ES-I3 (cell line): ENCODE measurements at regions not wholly inside any gene's neighbourhood (a gene's known extent, or its start where the extent isn't known, plus 50 kb on each side); places are given as distances from the start of the nearest gene placed in this dataset.
A peak's percentile ranks its signal among the peaks of the same experiment; 100 is the strongest.
"Not testable (repeated sequence)": the region's sequence is repeated elsewhere in the genome, so short reads cannot be mapped to it uniquely, and the experiment has no call there.

Experiments
- H3K36me3 ChIP-seq: 2 replicates; pipeline ENCODE4 v1.6.1; 2013; ENCODE audit warnings: mild to moderate bottlenecking, low read length, control low read depth, moderate library complexity; ENCODE audit not compliant: insufficient read depth
- H3K4me1 ChIP-seq: 2 replicates; pipeline ENCODE4 v1.6.1; 2013; ENCODE audit warnings: mild to moderate bottlenecking, control low read depth, low read length; ENCODE audit not compliant: insufficient read depth
- H3K9ac ChIP-seq: 2 replicates; pipeline ENCODE4 v1.6.1; 2013; ENCODE audit warnings: low read depth, mild to moderate bottlenecking, low read length, moderate library complexity
- H3K9me3 ChIP-seq: 2 replicates; pipeline ENCODE4 v1.6.1; 2013; ENCODE audit warnings: mild to moderate bottlenecking, low read length, moderate library complexity; ENCODE audit not compliant: control insufficient read depth, insufficient read depth

DNA sequence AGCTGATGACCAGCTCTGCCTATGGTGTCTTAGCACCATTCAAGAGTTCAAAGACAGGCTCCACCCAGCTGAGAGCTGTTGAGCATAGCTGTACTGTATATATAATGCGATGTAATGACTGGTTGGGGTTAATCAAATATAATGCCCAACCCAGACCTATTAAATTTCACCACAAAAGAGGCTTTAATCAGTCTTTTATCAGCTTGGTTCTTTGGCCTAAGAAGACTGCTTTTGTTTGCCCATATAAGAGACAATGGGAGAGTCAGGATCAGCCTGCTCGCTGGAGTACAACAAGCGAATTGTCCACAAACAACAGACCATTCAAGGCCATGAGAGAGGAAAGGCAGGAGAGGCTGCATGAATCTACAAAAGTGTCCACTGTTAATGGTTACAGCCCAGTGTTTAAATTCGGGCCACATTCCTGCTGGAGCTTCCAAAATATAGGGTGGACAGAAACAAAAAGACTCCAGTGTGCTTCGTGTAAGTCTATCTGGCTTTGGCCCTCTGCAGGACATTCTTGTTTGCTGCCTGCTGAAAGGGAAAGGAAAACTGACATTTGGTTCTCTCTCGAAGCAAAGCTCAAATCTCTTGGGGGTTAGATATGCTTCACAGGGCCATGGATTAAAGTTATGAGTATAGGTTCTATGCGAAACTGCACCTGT is 109.2 kb upstream of the FOXN2 start:
- Histone ChIP-seq H3K9ac (no peak overlapping the region), H3K36me3 (no peaks in the 10 kb centered on the region), H3K4me1 (peaks cover 29% of the 10 kb centered on the region), H3K9me3 (no peaks in the 10 kb centered on the region; the same call in 1 of the 2 replicates)

DNA sequence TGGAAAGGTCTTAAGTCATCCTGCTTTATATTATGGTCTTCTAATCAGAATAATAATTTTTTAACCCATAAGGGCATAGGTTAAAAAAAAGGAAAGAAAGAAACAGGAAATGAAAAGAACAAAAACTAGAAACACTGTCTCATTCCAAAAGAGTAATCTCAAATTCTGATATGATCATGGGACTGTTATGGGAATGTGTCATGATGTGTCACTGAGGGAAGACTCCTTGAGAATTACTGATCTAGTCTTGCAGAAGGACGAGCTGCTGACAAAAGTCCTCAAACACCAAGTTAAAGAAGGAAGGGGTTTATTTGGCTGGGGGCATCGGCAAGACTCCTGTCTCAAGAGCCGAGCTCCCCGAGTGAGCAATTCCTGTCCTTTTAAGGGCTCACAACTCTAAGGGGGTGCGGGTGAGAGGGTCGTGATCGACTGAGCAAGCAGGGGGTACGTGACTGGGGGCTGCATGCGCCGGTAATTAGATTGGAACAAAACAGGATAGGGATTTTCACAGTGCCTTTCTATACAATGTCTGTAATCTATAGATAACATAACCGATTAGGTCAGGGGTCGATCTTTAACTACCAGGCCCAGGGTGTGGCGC is 108.3 kb upstream of the FOXN2 start:
- not testable (repeated sequence) for H3K36me3 ChIP-seq, H3K9ac ChIP-seq, H3K9me3 ChIP-seq
- H3K4me1 ChIP-seq = peaks cover 25% of the 10 kb centered on the region

DNA sequence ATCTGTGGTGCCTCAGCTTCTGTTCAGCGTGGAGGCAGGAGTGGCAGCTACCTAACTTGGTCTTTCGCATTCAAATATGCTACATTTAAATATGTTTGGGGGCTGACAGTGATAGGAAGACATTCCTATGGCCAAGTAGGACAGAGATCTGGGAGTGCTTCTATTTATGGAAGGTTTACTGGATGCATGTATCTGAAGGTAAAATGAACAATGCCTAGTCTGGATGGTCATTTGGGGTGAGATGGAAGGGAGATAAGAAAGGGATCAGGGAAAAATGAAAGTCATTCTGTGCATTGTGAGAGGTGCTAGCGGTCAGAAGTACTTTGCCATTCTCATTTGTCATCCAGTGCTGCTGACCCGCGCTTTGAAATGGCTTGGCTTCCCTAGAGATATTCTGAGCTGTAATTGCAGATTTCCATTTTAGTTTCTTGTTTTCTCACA is 107.3 kb upstream of the FOXN2 start:
- H3K9ac ChIP-seq = peak overlapping the region; percentile 5; the same call in 1 of the 2 replicates
- no peaks in the 10 kb centered on the region; the same call in 1 of the 2 replicates for H3K9me3 ChIP-seq
- no peaks in the 10 kb centered on the region for H3K36me3 ChIP-seq
- peaks cover 25% of the 10 kb centered on the region for H3K4me1 ChIP-seq

DNA sequence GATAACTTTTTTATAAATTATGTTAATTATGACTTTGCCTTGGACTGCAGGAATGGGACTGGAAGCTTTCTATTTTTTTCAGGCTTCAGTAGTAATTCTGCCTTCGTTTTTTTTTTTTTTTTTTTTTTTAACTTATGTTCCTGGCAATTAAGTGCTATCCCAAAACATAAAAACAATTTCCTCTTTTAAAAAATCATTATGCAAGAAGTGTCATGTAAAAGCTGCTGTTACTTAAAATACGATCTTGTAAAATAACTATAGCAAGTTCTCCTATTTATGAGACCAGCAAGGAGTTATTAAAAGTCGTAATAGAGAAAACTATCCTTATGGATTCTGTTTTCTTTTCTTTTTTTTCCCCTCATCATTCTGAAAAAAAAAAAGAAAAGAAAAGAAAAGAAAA is 106.6 kb upstream of the FOXN2 start:
- Histone ChIP-seq H3K9me3 (no peaks in the 10 kb centered on the region), H3K9ac (0 out of 2 replicates have a peak overlapping the region, but pooled peaks have one; percentile 5), H3K36me3 (no peaks in the 10 kb centered on the region), H3K4me1 (peaks cover 25% of the 10 kb centered on the region)

DNA sequence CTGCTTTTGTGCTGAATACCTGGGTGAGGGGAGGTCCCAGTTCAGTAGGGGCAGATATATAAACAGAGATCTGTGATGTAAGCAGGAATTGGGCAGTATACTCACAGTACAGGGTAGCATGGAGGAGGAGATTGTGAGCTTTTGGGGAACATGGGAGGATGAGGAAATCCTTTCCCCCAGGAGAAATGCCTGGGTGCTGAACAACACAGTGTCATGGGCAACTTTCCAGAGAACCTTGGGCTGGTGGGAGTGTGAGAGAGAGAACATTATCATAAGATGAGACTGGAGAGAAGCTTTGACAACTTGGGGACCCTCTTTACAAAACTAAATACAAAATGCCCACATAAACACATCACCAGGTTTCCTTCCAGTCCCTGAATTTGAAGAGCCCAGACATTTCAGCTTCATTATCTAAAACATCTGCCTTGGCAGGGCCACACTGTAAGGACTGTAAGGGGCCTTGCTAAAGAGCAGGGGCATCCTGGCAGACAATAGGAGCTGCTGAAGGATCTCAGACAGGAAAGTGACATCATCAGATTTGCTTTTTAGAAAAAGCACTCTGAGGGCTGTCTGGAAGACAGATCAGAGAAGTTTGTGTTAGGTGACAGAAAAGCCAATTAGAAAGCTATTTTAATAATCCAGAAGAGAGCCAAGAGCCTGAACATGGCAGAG is 105.1 kb upstream of the FOXN2 start:
- no peak overlapping the region for H3K9ac ChIP-seq
- no peaks in the 10 kb centered on the region for H3K9me3 ChIP-seq
- H3K36me3 ChIP-seq = no peaks in the 10 kb centered on the region
- peaks cover 25% of the 10 kb centered on the region for H3K4me1 ChIP-seq

DNA sequence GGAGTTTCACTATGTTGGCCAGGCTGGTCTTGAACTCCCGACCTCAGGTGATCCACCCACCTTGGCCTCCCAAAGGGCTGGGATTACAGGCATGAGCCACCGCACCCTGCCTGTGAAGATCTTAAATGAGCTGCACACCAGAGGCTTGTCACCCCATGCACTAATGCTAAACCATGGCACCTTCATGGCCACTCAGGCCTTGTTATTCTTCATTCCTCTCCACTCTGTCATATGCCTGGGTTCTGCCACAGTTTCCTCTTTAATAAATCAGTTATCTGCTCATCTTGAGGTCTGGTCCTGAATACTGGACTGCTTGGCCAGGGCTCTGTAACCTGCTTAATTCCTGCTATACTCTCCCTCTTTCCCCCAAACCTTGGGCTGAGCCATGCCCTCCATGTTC is 104.3 kb upstream of the FOXN2 start:
- no peaks in the 10 kb centered on the region for H3K9me3 ChIP-seq
- H3K4me1 ChIP-seq = peaks cover 25% of the 10 kb centered on the region
- H3K36me3 ChIP-seq = no peaks in the 10 kb centered on the region
- no peak overlapping the region for H3K9ac ChIP-seq

DNA sequence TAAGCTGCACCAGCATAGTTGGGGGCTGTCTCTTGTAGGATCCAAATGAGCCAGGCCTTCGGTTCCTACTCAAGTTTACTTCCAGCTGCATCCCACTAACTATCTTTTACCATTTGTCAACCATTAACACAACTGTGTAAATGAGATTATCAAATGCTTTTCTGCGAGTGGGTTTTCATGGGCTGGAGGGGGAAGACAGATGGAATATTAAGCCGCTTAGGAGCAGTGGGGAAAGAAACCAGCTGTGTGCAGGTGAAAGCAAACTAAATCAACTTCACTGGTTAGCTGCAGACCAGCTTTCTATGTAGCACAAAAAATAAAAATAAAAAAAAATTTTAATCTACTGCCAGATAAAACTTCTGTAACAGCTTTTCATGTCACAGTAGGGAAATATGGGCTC is 100.8 kb upstream of the FOXN2 start:
- no peaks in the 10 kb centered on the region for H3K9me3 ChIP-seq
- H3K36me3 ChIP-seq = no peaks in the 10 kb centered on the region
- no peak overlapping the region for H3K9ac ChIP-seq
- H3K4me1 ChIP-seq = peaks cover 11% of the 10 kb centered on the region

DNA sequence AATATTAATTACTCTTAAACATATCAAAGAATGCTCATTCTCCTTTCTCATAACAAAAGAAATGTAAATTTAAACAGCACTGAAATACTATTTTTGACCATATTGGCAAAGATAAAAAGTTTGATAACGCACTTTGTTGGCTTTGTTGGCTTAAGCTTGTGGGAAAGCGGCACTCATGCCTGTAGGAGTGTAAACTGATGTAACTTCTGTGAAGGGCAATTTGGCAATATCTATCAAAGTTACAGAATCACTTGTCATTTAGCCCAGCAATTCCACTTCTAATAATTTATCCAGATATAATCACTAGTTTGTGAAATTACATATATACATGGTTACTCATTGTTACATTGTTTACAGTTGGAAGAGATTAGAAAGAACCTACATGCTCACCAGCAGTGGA is 96.3 kb upstream of the FOXN2 start:
- Histone ChIP-seq H3K4me1 (no peaks in the 10 kb centered on the region), H3K9ac (no peak overlapping the region), H3K36me3 (no peaks in the 10 kb centered on the region), H3K9me3 (no peaks in the 10 kb centered on the region)

DNA sequence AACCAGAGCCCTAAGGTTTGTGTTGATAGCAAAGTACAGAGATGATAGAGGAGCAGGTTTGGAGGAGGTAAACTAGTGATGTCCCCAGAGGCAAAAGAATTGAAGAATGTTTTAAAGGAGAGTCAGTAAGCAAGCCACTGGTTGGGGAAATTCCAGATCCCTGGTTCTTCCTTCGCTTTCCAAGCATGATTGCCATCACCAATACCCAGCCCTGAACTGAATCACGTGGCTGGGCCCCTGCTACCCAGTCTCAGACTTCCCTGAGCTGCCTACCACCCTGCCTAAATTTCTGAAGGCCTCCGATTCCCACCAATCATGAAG is 95.3 kb upstream of the FOXN2 start:
- Histone ChIP-seq H3K9me3 (no peaks in the 10 kb centered on the region), H3K9ac (no peak overlapping the region), H3K36me3 (no peaks in the 10 kb centered on the region), H3K4me1 (no peaks in the 10 kb centered on the region)

DNA sequence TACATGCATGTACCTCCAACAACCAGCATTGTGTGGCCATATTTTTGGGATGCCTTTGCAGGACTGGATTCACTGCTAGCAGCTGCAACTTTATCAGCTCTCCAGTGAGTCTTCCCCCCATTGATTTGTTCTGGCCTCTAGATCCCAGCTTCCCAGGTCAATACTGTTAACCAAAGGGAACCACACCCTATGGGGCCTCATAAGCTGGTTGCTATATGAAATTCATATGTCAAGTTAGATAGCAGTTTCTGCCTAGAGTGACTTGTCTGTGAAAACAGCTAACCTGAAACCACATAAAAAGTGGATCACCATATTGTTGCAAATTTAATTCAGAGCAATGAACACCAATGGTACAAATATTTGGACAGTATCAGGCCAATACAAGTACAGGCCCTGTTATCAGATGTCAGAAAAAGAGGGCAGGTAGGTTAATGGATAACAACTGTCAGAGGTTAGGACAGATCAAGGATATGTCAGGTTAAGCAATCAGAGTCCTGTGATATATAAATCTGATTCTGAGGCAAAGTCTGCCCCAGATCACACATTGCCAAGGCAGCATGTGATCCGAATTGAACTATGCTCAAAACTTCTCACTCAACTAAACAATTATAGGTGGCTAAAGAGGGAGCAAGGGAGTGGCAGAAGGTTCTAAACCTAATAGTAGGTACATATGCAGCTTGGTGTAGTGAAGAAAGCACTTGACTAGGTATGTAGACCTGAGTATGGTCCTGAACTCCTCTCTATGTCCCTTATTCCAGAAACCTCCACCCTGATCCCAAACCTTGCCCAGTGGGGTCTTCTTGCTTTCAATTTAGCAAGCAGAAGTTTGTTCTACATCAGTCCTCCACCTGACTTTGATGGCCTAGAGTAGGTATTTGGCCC is 94.7 kb upstream of the FOXN2 start:
- H3K9ac ChIP-seq = no peak overlapping the region
- H3K4me1 ChIP-seq = no peaks in the 10 kb centered on the region
- H3K36me3 ChIP-seq = no peaks in the 10 kb centered on the region
- H3K9me3 ChIP-seq = no peaks in the 10 kb centered on the region

DNA sequence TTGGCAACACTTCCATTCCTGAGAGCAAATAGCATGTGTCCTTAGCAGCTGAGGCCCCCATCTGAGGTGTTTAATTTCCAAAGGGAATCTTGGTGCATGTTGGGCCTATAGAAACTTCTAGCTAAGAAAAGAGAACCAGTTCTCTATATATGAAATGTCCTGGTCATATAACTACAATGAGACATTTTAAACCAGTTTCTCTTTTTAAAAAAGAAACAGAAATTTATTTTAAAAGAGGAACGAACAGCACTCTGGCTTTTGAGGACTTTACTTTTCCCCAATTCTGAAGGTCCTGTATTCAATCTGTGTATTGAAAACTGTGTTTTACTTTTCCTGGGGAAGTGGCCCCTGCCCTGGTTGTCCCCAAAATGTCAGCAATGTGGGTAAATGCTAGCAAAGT is 94.0 kb upstream of the FOXN2 start:
- no peak overlapping the region for H3K9ac ChIP-seq

DNA sequence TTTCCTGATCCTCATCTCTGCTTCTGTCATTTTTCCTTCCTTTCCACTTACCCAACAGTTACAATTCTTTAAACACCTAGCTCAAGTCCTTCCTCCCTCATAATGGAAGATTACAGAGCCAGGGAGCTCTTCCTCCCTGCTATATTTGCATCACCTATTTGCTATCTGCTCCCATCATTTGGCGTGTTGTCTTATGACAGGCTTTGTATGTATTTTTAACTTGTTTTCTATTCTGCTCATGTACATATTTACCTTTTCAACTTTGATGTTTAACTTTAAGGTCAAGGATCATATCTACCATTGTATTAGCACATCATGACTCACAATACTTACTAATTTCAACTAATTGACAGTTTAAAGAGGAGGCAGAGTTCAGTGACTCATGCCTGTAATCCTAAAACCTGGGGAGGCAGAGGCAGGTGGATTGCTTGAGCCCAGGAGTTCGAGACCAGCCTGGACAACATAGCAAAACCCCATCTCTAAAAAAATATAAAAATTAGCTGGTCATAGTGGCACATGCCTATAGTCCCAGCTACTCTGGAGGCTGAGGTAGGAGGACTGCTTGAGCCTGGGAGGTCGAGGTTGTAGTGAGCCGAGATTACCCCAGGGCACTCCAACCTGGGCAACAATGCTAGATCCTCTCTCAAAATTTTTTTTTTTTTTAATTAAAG is 92.5 kb upstream of the FOXN2 start:
- H3K36me3 ChIP-seq = no peaks in the 10 kb centered on the region
- H3K9me3 ChIP-seq = no peaks in the 10 kb centered on the region
- no peak overlapping the region for H3K9ac ChIP-seq
- H3K4me1 ChIP-seq = no peaks in the 10 kb centered on the region

More for the DNA sequence above, 94.0 kb upstream of the FOXN2 start:
- Histone ChIP-seq H3K4me1 (no peaks in the 10 kb centered on the region), H3K36me3 (no peaks in the 10 kb centered on the region), H3K9me3 (no peaks in the 10 kb centered on the region)

DNA sequence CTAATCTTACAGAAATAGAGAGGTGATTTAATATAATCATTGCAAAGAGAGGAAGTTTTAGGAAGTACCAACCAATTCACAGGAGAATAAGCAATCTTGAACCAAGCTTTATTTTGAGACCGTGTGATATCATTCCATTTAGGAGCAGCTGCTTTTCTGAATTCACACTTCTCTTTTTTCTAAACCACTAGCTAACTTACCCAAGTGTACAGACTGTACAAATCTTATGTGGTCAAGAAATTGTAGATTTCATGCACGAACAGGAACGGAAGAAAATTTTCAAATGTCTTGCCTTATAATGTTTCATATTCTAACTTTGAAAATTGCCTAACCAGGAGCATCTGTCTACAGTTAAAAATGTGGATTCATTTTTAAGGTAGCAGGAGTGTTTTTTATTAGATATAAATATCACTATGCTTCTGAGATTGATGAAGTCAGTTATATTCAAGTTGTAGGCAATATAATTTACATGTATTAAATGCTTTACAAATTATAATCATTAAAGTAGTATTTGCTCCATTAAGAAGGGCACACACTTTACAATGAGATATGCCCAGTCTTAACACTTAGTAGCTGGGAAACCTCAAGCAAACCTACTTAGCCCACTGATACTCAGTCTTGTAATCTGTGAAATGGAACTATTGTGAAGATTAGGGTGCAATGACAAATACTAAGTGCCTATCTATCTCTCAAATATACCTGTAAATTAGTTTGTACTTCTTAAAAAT is 86.7 kb upstream of the FOXN2 start:
- H3K9ac ChIP-seq = no peak overlapping the region
- H3K9me3 ChIP-seq = no peaks in the 10 kb centered on the region
- no peaks in the 10 kb centered on the region for H3K4me1 ChIP-seq
- H3K36me3 ChIP-seq = no peaks in the 10 kb centered on the region

DNA sequence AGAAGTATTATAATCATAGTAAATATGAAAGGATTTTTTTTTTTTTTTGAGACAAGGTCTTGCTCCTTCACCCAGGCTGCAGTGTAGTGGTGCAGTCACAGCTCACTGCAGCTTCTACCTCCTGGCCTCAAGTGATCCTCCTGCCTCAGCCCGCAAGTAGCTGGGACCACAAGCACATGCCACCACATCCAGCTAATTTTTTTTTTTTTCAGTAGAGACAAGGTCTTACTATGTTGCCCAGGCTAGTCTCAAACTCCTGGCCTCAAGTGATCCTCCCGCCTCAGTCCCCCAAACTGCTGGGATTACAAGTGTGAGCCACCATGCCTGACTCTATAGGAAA is 86.2 kb upstream of the FOXN2 start:
- H3K9me3 ChIP-seq = no peaks in the 10 kb centered on the region
- H3K36me3 ChIP-seq = no peaks in the 10 kb centered on the region
- H3K4me1 ChIP-seq = no peaks in the 10 kb centered on the region
- H3K9ac ChIP-seq = no peak overlapping the region
